OCI-LY3 (cell line): ENCODE measurements at regions not wholly inside any gene's neighbourhood (a gene's known extent, or its start where the extent isn't known, plus 50 kb on each side); places are given as distances from the start of the nearest gene placed in this dataset.

Experiments
- H2AFZ ChIP-seq: fragments of 200-600, 300-600 bp; shearing (Covaris generic); 2 replicates; pipeline ENCODE4 v1.6.0; 2014; ENCODE audit warnings: antibody characterized with exemption, low read depth, low read length
- H3K27ac ChIP-seq: fragments of 200-600, 300-600 bp; sonication (generic); 2 replicates; pipeline ENCODE4 v1.5.1; 2014; ENCODE audit warnings: mild to moderate bottlenecking, low read length, moderate library complexity, mixed read lengths
- H3K27me3 ChIP-seq: fragments of 200-600, 300-600 bp; sonication (generic); 2 replicates; pipeline ENCODE4 v1.6.1; 2014; ENCODE audit warnings: low read depth, low read length, mixed read lengths
- H3K36me3 ChIP-seq: fragments of 200-600, 300-600 bp; sonication (generic); replicated peaks from 2 replicates; pipeline ENCODE3; 2014; ENCODE audit warnings: low read depth, low read length, mixed read lengths
- H3K4me1 ChIP-seq: fragments of 300-600, 200-600 bp; sonication (generic); 2 replicates; pipeline ENCODE4 v1.6.1; 2014; ENCODE audit warnings: low read length, mixed read lengths
- H3K4me2 ChIP-seq: fragments of 200-600, 300-600 bp; sonication (generic); 2 replicates; pipeline ENCODE4 v1.6.1; 2014; ENCODE audit warnings: low read length, mixed read lengths
- H3K4me3 ChIP-seq: fragments of 300-600, 200-600 bp; sonication (generic); 2 replicates; pipeline ENCODE4 v1.5.1; 2014; ENCODE audit warnings: antibody characterized with exemption, mild to moderate bottlenecking, low read length, moderate library complexity
- H3K79me2 ChIP-seq: fragments of 300-600, 200-600 bp; shearing (Covaris generic); 2 replicates; pipeline ENCODE4 v1.6.1; 2014; ENCODE audit warnings: mild to moderate bottlenecking, low read length, mixed read lengths
- H3K9ac ChIP-seq: fragments of 300-600, 200-600 bp; shearing (Covaris generic); 2 replicates; pipeline ENCODE4 v1.6.0; 2014; ENCODE audit warnings: mild to moderate bottlenecking, low read length, moderate library complexity
- H3K9me3 ChIP-seq: fragments of 200-600, 300-600 bp; shearing (Covaris generic); 2 replicates; pipeline ENCODE4 v1.6.1; 2014; ENCODE audit warnings: low read length, mixed read lengths; ENCODE audit not compliant: insufficient read depth
- H4K20me1 ChIP-seq: fragments of 200-600, 300-600 bp; sonication (generic); 2 replicates; pipeline ENCODE4 v1.6.1; 2016; ENCODE audit warnings: low read length, mixed read lengths; ENCODE audit not compliant: insufficient read depth
- EZH2phosphoT487 ChIP-seq: fragments of 200-600 bp; shearing (Covaris generic); IDR thresholded peaks from 2 replicates; pipeline ENCODE4 v1.6.1; 2018; ENCODE audit warnings: antibody characterized with exemption, mixed run types, low read depth
- TF ChIP-seq, protein P1 (sequence below): fragments of 200-600, 300-600 bp; sonication (generic); IDR thresholded peaks from 2 replicates; pipeline ENCODE4 v1.5.1; 2014; ENCODE audit warnings: antibody characterized with exemption, low read length, low read depth

GRCh38 chr16:85998868-85999729, 100.1 kb downstream of the IRF8 start:
- H4K20me1 ChIP-seq, result no peaks in the 10 kb centered on the region
- H3K27me3 ChIP-seq, result no peaks in the 10 kb centered on the region
- H3K9ac ChIP-seq, result no peak overlapping the region
- H2AFZ ChIP-seq, result peak overlapping the region; percentile 19; the same call in 1 of the 2 replicates
- H3K27ac ChIP-seq, result no peak overlapping the region
- no peak overlapping the region for H3K4me3 ChIP-seq
- H3K4me1 ChIP-seq, result peaks cover 38% of the 10 kb centered on the region
- H3K4me2 ChIP-seq, result no peak overlapping the region
- H3K9me3 ChIP-seq, result no peaks in the 10 kb centered on the region
- no peaks in the 10 kb centered on the region for H3K79me2 ChIP-seq
- no peak for TF ChIP-seq EZH2phosphoT487
- TF ChIP-seq, protein P1, sequence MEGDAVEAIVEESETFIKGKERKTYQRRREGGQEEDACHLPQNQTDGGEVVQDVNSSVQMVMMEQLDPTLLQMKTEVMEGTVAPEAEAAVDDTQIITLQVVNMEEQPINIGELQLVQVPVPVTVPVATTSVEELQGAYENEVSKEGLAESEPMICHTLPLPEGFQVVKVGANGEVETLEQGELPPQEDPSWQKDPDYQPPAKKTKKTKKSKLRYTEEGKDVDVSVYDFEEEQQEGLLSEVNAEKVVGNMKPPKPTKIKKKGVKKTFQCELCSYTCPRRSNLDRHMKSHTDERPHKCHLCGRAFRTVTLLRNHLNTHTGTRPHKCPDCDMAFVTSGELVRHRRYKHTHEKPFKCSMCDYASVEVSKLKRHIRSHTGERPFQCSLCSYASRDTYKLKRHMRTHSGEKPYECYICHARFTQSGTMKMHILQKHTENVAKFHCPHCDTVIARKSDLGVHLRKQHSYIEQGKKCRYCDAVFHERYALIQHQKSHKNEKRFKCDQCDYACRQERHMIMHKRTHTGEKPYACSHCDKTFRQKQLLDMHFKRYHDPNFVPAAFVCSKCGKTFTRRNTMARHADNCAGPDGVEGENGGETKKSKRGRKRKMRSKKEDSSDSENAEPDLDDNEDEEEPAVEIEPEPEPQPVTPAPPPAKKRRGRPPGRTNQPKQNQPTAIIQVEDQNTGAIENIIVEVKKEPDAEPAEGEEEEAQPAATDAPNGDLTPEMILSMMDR, result no peak
- no peaks in the 10 kb centered on the region for H3K36me3 ChIP-seq

- Histone ChIP-seq H3K4me1 (peaks cover 34% of the 10 kb centered on the region), H3K79me2 (no peaks in the 10 kb centered on the region), H2AFZ (no peak overlapping the region), H3K4me3 (no peak overlapping the region), H3K36me3 (no peaks in the 10 kb centered on the region), H3K27me3 (no peaks in the 10 kb centered on the region), H3K27ac (no peak overlapping the region), H4K20me1 (no peaks in the 10 kb centered on the region), H3K9ac (no peak overlapping the region), H3K4me2 (no peak overlapping the region), H3K9me3 (no peaks in the 10 kb centered on the region)
- TF ChIP-seq EZH2phosphoT487, result no peak
- TF ChIP-seq, protein P1, result no peak
These were observed 100.8 kb downstream of the IRF8 start for GRCh38 chr16:85999778-86000177.

DNA sequence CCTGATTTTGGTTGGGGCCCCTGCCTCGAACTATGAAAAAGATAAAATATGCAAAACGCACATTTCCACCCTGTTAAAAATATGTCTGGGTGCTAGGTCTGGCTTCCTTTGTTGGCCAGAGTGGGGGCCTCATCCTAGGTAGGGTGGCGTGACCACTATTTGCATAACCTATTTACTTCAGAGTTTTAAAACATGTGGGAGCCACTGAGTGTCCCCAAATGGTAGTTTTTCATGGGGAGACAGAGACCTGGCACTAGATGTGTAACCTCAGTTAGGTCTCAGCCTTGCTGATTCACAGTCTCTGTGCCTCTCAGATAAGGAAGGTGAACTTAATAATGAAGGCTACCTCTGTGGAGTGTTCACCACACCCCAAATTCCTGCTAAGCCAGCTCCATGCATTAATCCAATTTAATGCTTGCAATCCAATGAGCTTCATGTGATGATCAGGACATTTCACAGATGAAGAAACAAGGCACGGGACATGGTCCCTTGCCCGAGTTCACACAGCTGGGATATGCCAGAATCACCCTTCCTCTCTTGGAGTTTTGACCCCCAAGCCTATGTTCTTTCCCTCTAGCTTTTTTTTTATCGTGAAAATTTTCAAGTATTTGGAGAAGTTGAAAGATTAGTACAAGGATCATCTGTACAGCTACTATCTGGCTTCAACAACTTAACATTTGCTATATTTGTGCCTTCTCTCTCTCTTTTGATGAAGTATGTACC, 103.4 kb downstream of the IRF8 start:
- Histone ChIP-seq H2AFZ (no peak overlapping the region), H4K20me1 (no peaks in the 10 kb centered on the region), H3K9me3 (no peaks in the 10 kb centered on the region), H3K79me2 (no peaks in the 10 kb centered on the region), H3K9ac (no peak overlapping the region), H3K27me3 (0 out of 2 replicates have a peak, but pooled peaks cover 2% of the 10 kb centered on the region), H3K4me1 (peaks cover 9% of the 10 kb centered on the region; the same call in 1 of the 2 replicates), H3K4me3 (no peak overlapping the region), H3K27ac (no peak overlapping the region), H3K4me2 (no peak overlapping the region), H3K36me3 (no peaks in the 10 kb centered on the region)
- TF ChIP-seq EZH2phosphoT487, result no peak
- TF ChIP-seq, protein P1, result no peak

- Histone ChIP-seq H3K4me2 (no peak overlapping the region), H4K20me1 (no peaks in the 10 kb centered on the region)
These were observed 108.6 kb downstream of the IRF8 start for GRCh38 chr16:86007524-86007923.

More at GRCh38 chr16:86007524-86007923, 108.6 kb downstream of the IRF8 start:
- no peak for TF ChIP-seq EZH2phosphoT487
- TF ChIP-seq, protein P1, result no peak
- no peaks in the 10 kb centered on the region for H3K9me3 ChIP-seq
- no peak overlapping the region for H3K27ac ChIP-seq
- H3K36me3 ChIP-seq, result no peaks in the 10 kb centered on the region
- no peak overlapping the region for H2AFZ ChIP-seq
- no peak overlapping the region for H3K4me3 ChIP-seq
- H3K9ac ChIP-seq, result no peak overlapping the region
- no peaks in the 10 kb centered on the region for H3K79me2 ChIP-seq
- H3K27me3 ChIP-seq, result peaks cover 15% of the 10 kb centered on the region
- peaks cover 23% of the 10 kb centered on the region for H3K4me1 ChIP-seq
